Neural cell (in vitro differentiated cells): ENCODE measurements at regions not wholly inside any gene's neighbourhood (a gene's known extent, or its start where the extent isn't known, plus 50 kb on each side); places are given as distances from the start of the nearest gene placed in this dataset.

Source experiments
- H2AFZ ChIP-seq: fragments of 200-600, 300-800 bp; sonication (generic), shearing (Covaris generic); 2 replicates; pipeline ENCODE4 v1.6.0; 2014; ENCODE audit warnings: low read depth, mild to moderate bottlenecking, antibody characterized with exemption, low read length, moderate library complexity
- H3F3A ChIP-seq: fragments of 200-600 bp; shearing (Covaris generic); 2 replicates; pipeline ENCODE4 v1.6.1; 2016; ENCODE audit warnings: mild to moderate bottlenecking, moderate library complexity, mixed read lengths, antibody characterized with exemption, low read length; ENCODE audit not compliant: insufficient read depth, poor library complexity, severe bottlenecking
- H3K27ac ChIP-seq: fragments of 200-600, 300-800 bp; sonication (generic), shearing (Covaris generic); 2 replicates; pipeline ENCODE4 v1.5.1; 2014; ENCODE audit warnings: mild to moderate bottlenecking, low read length, moderate library complexity
- H3K27me3 ChIP-seq: fragments of 300-800, 200-600 bp; sonication (generic), shearing (Covaris generic); 2 replicates; pipeline ENCODE4 v1.6.0; 2014; ENCODE audit warnings: mild to moderate bottlenecking, low read depth, low read length, moderate library complexity; ENCODE audit not compliant: insufficient read depth
- H3K36me3 ChIP-seq: fragments of 300-800, 200-600 bp; sonication (generic), shearing (Covaris generic); 2 replicates; pipeline ENCODE4 v1.5.1; 2014; ENCODE audit warnings: mild to moderate bottlenecking, antibody characterized with exemption, low read length, moderate library complexity; ENCODE audit not compliant: insufficient read depth
- H3K4me2 ChIP-seq: fragments of 300-800, 200-600 bp; sonication (generic), shearing (Covaris generic); 2 replicates; pipeline ENCODE4 v1.6.0; 2014; ENCODE audit warnings: mild to moderate bottlenecking, low read length
- H3K4me3 ChIP-seq: fragments of 300-800, 200-600 bp; sonication (generic), shearing (Covaris generic); 2 replicates; pipeline ENCODE4 v1.5.1; 2014; ENCODE audit warnings: mild to moderate bottlenecking, low read length, moderate library complexity
- H3K79me2 ChIP-seq: fragments of 200-600 bp; shearing (Covaris generic); replicated peaks from 2 replicates; pipeline ENCODE4 v1.6.0; 2014; ENCODE audit warnings: mild to moderate bottlenecking, low read length, moderate library complexity; ENCODE audit not compliant: insufficient read depth
- H3K9ac ChIP-seq: fragments of 300-800, 200-600 bp; sonication (generic), shearing (Covaris generic); 2 replicates; pipeline ENCODE4 v1.6.1; 2016; ENCODE audit warnings: mild to moderate bottlenecking, low read length, mixed read lengths
- H3K9me2 ChIP-seq: fragments of 200-600 bp; shearing (Covaris generic); 2 replicates; pipeline ENCODE4 v1.6.1; 2016; ENCODE audit warnings: mild to moderate bottlenecking, low read length, mixed read lengths; ENCODE audit not compliant: insufficient read depth
- H3K9me3 ChIP-seq: fragments of 200-600, 300-800 bp; sonication (generic), shearing (Covaris generic); 2 replicates; pipeline ENCODE4 v1.6.1; 2016; ENCODE audit warnings: mild to moderate bottlenecking, mixed run types, low read length, moderate library complexity, mixed read lengths
- H4K20me1 ChIP-seq: fragments of 200-600 bp; shearing (Covaris generic); 2 replicates; pipeline ENCODE4 v1.6.1; 2016; ENCODE audit warnings: mild to moderate bottlenecking, mixed run types; ENCODE audit not compliant: insufficient read depth
- EP300 ChIP-seq: fragments of 450-650 bp; conservative IDR thresholded peaks from 2 replicates; pipeline ENCODE4 v1.6.1; 2014; ENCODE audit warnings: antibody characterized with exemption, mild to moderate bottlenecking, moderate library complexity; ENCODE audit not compliant: poor library complexity, severe bottlenecking
- EZH2 ChIP-seq: fragments of 200-600, 300-800 bp; shearing (Covaris generic), sonication (generic); IDR thresholded peaks from 2 replicates; pipeline ENCODE4 v1.6.1; 2014; ENCODE audit warnings: antibody characterized with exemption, low read length, borderline replicate concordance, mild to moderate bottlenecking; ENCODE audit not compliant: insufficient read depth, poor library complexity, severe bottlenecking
- MXI1 ChIP-seq: fragments of 450-650 bp; conservative IDR thresholded peaks from 2 replicates; pipeline ENCODE4 v1.6.1; 2014; ENCODE audit warnings: antibody characterized with exemption, mild to moderate bottlenecking; ENCODE audit not compliant: poor library complexity, severe bottlenecking
- POLR2AphosphoS5 ChIP-seq: IDR thresholded peaks from 2 replicates; pipeline ENCODE4 v1.6.1; 2012
- RAD21 ChIP-seq: fragments of 450-650 bp; conservative IDR thresholded peaks from 2 replicates; pipeline ENCODE4 v1.6.1; 2014; ENCODE audit warnings: antibody characterized with exemption, mild to moderate bottlenecking, moderate library complexity
- SMC3 ChIP-seq: fragments of 450-650 bp; conservative IDR thresholded peaks from 2 replicates; pipeline ENCODE4 v1.6.1; 2014; ENCODE audit warnings: antibody characterized with exemption, mild to moderate bottlenecking, moderate library complexity; ENCODE audit not compliant: poor library complexity
- TAF1 ChIP-seq: IDR thresholded peaks from 2 replicates; pipeline ENCODE4 v1.6.1; 2012; ENCODE audit warnings: low read depth
- TF ChIP-seq, protein P1 (sequence below): IDR thresholded peaks from 2 replicates; pipeline ENCODE4 v1.6.1; 2012; ENCODE audit warnings: borderline replicate concordance
- TF ChIP-seq, protein P2 (sequence below): fragments of 450-650 bp; IDR thresholded peaks from 2 replicates; pipeline ENCODE4 v1.5.1; 2014; ENCODE audit warnings: antibody characterized with exemption, mild to moderate bottlenecking, moderate library complexity; ENCODE audit not compliant: poor library complexity, severe bottlenecking

DNA sequence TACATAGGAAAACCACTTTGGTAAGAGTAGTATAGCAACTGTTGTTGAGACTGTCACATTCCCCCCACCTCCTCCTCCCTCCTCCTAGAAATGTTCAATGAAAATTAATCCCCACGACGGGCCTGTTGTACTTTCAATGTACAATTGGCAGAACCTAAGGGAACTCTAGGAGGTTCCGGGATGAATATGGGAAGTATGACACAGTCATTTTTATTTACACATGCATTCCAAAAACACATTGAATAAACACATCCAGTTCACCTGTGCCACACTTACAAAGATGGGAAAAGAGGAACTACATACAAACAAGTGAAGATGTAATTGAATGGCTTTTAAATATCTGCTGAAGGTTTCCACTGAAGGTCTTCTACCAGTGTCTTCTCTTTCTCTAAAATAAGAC, 144.4 kb upstream of the NBPF11 start:
- no peak overlapping the region for H3K27ac ChIP-seq
- TF ChIP-seq, protein P1, sequence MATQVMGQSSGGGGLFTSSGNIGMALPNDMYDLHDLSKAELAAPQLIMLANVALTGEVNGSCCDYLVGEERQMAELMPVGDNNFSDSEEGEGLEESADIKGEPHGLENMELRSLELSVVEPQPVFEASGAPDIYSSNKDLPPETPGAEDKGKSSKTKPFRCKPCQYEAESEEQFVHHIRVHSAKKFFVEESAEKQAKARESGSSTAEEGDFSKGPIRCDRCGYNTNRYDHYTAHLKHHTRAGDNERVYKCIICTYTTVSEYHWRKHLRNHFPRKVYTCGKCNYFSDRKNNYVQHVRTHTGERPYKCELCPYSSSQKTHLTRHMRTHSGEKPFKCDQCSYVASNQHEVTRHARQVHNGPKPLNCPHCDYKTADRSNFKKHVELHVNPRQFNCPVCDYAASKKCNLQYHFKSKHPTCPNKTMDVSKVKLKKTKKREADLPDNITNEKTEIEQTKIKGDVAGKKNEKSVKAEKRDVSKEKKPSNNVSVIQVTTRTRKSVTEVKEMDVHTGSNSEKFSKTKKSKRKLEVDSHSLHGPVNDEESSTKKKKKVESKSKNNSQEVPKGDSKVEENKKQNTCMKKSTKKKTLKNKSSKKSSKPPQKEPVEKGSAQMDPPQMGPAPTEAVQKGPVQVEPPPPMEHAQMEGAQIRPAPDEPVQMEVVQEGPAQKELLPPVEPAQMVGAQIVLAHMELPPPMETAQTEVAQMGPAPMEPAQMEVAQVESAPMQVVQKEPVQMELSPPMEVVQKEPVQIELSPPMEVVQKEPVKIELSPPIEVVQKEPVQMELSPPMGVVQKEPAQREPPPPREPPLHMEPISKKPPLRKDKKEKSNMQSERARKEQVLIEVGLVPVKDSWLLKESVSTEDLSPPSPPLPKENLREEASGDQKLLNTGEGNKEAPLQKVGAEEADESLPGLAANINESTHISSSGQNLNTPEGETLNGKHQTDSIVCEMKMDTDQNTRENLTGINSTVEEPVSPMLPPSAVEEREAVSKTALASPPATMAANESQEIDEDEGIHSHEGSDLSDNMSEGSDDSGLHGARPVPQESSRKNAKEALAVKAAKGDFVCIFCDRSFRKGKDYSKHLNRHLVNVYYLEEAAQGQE = no peak
- TF ChIP-seq EP300 = no peak
- TF ChIP-seq RAD21 = no peak
- TF ChIP-seq, protein P2, sequence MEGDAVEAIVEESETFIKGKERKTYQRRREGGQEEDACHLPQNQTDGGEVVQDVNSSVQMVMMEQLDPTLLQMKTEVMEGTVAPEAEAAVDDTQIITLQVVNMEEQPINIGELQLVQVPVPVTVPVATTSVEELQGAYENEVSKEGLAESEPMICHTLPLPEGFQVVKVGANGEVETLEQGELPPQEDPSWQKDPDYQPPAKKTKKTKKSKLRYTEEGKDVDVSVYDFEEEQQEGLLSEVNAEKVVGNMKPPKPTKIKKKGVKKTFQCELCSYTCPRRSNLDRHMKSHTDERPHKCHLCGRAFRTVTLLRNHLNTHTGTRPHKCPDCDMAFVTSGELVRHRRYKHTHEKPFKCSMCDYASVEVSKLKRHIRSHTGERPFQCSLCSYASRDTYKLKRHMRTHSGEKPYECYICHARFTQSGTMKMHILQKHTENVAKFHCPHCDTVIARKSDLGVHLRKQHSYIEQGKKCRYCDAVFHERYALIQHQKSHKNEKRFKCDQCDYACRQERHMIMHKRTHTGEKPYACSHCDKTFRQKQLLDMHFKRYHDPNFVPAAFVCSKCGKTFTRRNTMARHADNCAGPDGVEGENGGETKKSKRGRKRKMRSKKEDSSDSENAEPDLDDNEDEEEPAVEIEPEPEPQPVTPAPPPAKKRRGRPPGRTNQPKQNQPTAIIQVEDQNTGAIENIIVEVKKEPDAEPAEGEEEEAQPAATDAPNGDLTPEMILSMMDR = no peak
- TF ChIP-seq POLR2AphosphoS5 = no peak
- TF ChIP-seq MXI1 = no peak
- no peak for TF ChIP-seq TAF1
- no peak for TF ChIP-seq EZH2
- TF ChIP-seq SMC3 = no peak
- no peaks in the 10 kb centered on the region for H3F3A ChIP-seq
- H3K27me3 ChIP-seq = no peaks in the 10 kb centered on the region
- H3K4me3 ChIP-seq = no peak overlapping the region
- H3K9me3 ChIP-seq = no peaks in the 10 kb centered on the region
- no peak overlapping the region for H3K9ac ChIP-seq
- H2AFZ ChIP-seq = no peak overlapping the region
- no peak overlapping the region for H3K4me2 ChIP-seq
- no peaks in the 10 kb centered on the region for H3K9me2 ChIP-seq
- H4K20me1 ChIP-seq = no peaks in the 10 kb centered on the region
- no peaks in the 10 kb centered on the region for H3K36me3 ChIP-seq
- H3K79me2 ChIP-seq = no peaks in the 10 kb centered on the region

DNA sequence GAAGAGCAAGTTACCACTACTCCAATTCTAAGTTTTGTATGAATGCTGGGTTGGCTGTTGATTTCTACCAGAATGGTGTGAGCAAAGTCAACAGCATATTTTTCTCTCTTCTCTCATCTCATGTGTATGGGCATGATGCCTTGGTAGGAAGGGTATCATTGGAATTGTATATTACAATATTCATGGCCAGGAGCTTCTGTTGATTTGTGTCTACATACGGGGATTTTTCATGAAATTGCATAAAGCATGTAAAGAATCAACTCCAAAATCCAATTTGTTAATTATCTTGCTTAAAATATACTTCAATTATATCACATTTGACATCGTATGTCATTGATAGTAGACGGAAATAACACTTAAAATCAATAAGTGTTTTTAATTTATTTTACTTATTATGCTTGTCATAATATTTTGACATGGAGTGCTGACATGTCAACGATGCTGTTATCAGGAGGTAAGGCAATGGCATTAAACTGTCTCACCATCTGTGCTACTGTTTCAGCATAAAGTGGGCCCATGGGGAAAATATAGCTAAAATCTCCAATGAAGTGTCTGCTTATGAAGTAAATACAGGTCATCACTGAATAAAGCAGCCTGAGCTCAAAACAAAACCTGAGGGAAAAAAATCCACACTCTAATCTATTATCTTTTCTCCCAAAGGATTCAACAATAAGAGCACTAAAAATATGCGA, 142.2 kb upstream of the NBPF11 start:
- Histone ChIP-seq H3K36me3 (no peaks in the 10 kb centered on the region), H3F3A (no peaks in the 10 kb centered on the region), H3K9me2 (no peaks in the 10 kb centered on the region), H3K27me3 (no peaks in the 10 kb centered on the region), H4K20me1 (no peaks in the 10 kb centered on the region), H3K27ac (no peak overlapping the region), H3K4me3 (no peak overlapping the region), H2AFZ (no peak overlapping the region), H3K9me3 (no peaks in the 10 kb centered on the region), H3K9ac (no peak overlapping the region), H3K79me2 (no peaks in the 10 kb centered on the region), H3K4me2 (no peak overlapping the region)
- TF ChIP-seq EZH2 (no peak), EP300 (no peak), TAF1 (no peak), RAD21 (no peak)
- TF ChIP-seq, protein P2 = no peak
- TF ChIP-seq, protein P1 = no peak
